ENCODE measurements at regions not wholly inside any gene's neighbourhood (a gene's known extent, or its start where the extent isn't known, plus 50 kb on each side); places are given as distances from the start of the nearest gene placed in this dataset.

GRCh38 chr6:37748118-37748517 lies 50.4 kb upstream of the MDGA1 start:
- ChIA-PET POLR2A (no interaction called here), CTCF (no interaction called here)
- no peak for DNase-seq (ENCODE audit: extremely low spot score)
- TF ChIP-seq NFRKB (IDR thresholded peaks at IDR 0.05) (no peak), BHLHE40 (IDR thresholded peaks at IDR 0.05; ENCODE audit: borderline replicate concordance) (no peak)

Data from HEK293T (cell line).